Activated CD8-positive, alpha-beta memory T cell treated with anti-CD3 and anti-CD28 coated beads, Interleukin-2, amount 10 ng/mL, durations not matched to agents 7 days and 5 days (primary cell): ENCODE measurements at regions not wholly inside any gene's neighbourhood (a gene's known extent, or its start where the extent isn't known, plus 50 kb on each side); places are given as distances from the start of the nearest gene placed in this dataset.

Experiments used
- ATAC-seq: fragments of 150-1000 bp; cut with Tn5 transposase; one replicate; pipeline ENCODE4 v1.10.0; 2021; ENCODE audit warnings: moderate library complexity
- CTCF ChIA-PET: fragments of 350-600 bp; sonication (Branson Sonifier 250); formaldehyde crosslinking; loops from one replicate; lab custom pipeline; 2021; ENCODE audit warnings: antibody characterized with exemption; lab: Charles Lee
- DNase-seq: peaks from one replicate; pipeline ENCODE4 v3.0.0-alpha.2; 2020
- H3K27ac Mint-ChIP-seq: one replicate; pipeline ENCODE4 v1.8.0; 2021; ENCODE audit warnings: mild to moderate bottlenecking, mixed read lengths
- H3K27me3 Mint-ChIP-seq: one replicate; pipeline ENCODE4 v1.8.0; 2021; ENCODE audit warnings: mixed read lengths
- H3K36me3 Mint-ChIP-seq: one replicate; pipeline ENCODE4 v1.8.0; 2021; ENCODE audit warnings: mild to moderate bottlenecking, mixed read lengths
- H3K4me1 Mint-ChIP-seq: one replicate; pipeline ENCODE4 v1.8.0; 2021; ENCODE audit warnings: mixed read lengths
- H3K4me3 Mint-ChIP-seq: one replicate; pipeline ENCODE4 v1.8.0; 2021; ENCODE audit warnings: mild to moderate bottlenecking, moderate library complexity, mixed read lengths
- H3K9me3 Mint-ChIP-seq: one replicate; pipeline ENCODE4 v1.8.0; 2022; ENCODE audit warnings: low read depth, mixed read lengths

DNA sequence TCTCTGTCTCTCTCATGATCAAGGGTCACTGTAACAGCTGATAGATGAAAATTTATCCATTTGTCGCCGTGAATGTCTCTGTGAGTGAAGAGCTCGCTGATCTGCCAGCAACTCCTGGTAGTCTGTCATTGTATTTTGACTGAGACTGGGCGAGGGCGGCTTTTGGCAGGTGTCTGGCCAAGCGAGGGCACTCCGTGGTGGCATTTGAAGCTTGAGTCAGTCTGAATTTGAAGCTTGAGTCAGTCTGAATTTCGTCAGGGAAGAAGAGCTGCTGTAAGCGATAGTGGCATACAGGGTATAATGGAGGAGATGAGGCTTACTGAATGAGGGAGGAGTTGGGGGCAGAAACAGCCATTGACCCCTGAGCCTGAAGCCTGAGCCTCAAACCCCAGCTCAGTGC is 56.8 kb upstream of the FAM181A start:
- ATAC-seq: no peak
- Mint-ChIP-seq H3K4me1 (no peaks in the 10 kb centered on the region), H3K4me3 (no peak overlapping the region), H3K27ac (no peak overlapping the region), H3K9me3 (no peaks in the 10 kb centered on the region), H3K27me3 (peaks cover 36% of the 10 kb centered on the region), H3K36me3 (no peaks in the 10 kb centered on the region)
- CTCF ChIA-PET: no interaction called here
- no peak for DNase-seq

DNA sequence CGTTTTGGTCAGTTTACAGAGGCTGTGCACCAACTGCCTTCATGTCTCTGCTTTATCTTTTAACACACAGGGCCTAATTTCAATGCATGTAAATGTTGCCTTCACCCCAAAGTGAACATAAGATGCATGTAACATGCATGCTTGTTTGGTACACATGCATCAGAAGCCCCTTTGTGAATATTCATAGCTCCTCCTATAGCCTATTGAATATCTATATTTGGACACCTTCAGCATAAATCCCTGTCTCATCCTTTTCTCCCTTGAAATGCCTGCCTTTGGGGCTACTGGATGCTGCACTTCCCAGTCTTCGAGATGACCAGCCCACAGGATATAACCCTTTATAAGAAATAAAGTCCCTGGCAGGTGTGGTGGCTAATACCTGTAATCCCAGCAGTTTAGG is 57.7 kb upstream of the FAM181A start:
- CTCF ChIA-PET: no interaction called here
- ATAC-seq: no peak
- Mint-ChIP-seq H3K4me1 (no peaks in the 10 kb centered on the region), H3K36me3 (no peaks in the 10 kb centered on the region), H3K4me3 (no peak overlapping the region), H3K27me3 (peaks cover 36% of the 10 kb centered on the region), H3K27ac (no peak overlapping the region), H3K9me3 (no peaks in the 10 kb centered on the region)
- DNase-seq: no peak

DNA sequence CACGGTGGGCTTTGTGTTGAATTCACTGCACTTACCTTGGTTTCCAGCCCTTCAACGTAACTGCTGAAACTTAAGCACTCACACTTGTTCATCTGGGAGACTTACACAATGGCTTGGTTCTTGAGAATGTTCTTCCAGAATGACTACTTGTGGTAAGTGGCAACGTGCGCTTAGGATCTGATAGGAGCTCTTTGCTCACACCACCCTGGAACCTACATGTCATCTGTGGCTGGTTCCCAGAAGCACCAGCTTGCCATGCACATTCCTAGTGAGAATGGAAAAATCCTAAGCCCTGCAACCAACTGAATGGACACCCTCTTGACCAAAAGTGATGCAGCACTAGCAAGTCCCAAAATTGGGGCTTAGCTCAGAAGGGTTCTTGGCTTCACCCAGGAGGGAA is 59.0 kb upstream of the FAM181A start:
- DNase-seq: no peak
- Mint-ChIP-seq H3K4me1 (no peaks in the 10 kb centered on the region), H3K4me3 (no peak overlapping the region), H3K27me3 (peaks cover 34% of the 10 kb centered on the region), H3K36me3 (no peaks in the 10 kb centered on the region), H3K9me3 (no peaks in the 10 kb centered on the region), H3K27ac (no peak overlapping the region)
- CTCF ChIA-PET: no interaction called here
- no peak for ATAC-seq

DNA sequence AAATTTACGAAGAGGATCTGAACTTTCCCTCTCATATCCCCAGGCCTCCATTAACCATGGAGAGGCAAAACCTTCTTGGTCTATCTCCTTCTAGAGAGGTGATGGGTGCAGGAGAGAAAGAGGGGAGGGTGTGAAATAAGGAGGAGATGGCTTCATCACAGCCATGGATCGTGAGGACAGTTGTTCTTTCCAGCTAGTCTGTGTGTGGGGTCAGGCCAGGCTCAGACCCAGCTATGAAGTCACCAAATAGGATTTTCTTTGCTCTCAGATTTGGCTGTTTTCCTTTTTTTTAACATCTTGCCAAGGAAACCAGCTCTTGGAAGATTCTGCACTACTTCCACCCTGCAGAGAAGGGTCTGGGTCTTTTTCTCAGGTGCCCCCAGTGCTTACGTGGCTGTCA is 64.9 kb upstream of the FAM181A start:
- no peaks in the 10 kb centered on the region for H3K9me3 Mint-ChIP-seq
- DNase-seq (no peak), ATAC-seq (no peak)
- no peaks in the 10 kb centered on the region for H3K36me3 Mint-ChIP-seq
- no peak overlapping the region for H3K27ac Mint-ChIP-seq
- H3K4me1 Mint-ChIP-seq: no peaks in the 10 kb centered on the region
- CTCF ChIA-PET: no interaction called here
- no peak overlapping the region for H3K4me3 Mint-ChIP-seq
- H3K27me3 Mint-ChIP-seq: peaks cover 25% of the 10 kb centered on the region

DNA sequence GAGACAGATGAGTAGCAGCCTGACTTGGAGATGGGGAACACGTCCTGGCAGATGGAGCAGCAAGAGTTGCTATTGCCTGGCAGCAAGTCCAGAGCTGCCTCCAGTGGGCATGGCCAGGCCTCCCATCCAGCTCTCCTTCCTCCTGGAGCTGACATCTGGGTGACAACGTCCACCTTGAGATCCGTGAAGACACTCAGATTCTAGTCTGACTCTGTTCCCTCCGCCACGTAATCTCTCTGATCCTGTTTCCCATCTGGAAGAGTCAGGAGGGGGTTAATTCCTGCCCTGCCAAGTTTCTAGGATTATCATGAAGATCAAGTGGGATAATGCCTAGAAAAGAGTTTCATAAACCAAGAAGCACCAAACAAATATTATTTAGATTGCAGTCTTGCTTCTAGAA is 65.3 kb upstream of the FAM181A start:
- H3K27me3 Mint-ChIP-seq: peaks cover 26% of the 10 kb centered on the region
- no peaks in the 10 kb centered on the region for H3K36me3 Mint-ChIP-seq
- no peak overlapping the region for H3K4me3 Mint-ChIP-seq
- H3K4me1 Mint-ChIP-seq: no peaks in the 10 kb centered on the region
- no peak overlapping the region for H3K27ac Mint-ChIP-seq
- H3K9me3 Mint-ChIP-seq: no peaks in the 10 kb centered on the region
- no peak for DNase-seq
- CTCF ChIA-PET: interaction anchor here (1.1 kb wide), 1 partner anchor 31 kb away, joined by 3 read pairs; no protein-coding TSS in a partner anchor
- ATAC-seq: no peak

DNA sequence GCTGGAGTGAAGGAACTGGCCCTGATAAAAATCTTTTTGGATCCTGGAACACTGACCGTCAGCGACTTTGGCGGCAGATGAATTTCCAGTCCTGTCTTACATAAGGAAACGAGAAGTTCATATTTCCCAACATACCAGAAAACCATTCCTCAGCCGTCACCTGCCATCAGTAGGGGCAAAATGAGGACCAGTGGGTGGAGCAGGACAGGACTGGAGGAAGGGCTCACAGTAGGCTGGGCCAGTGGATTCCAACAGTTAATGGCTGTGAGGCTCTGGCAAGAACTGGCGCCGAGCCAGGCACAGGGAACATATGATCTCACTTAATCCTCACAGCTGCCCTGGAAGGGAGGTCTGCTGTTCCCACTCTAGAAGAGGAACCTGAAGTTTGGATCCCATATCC is 67.2 kb upstream of the FAM181A start:
- H3K36me3 Mint-ChIP-seq: no peaks in the 10 kb centered on the region
- ATAC-seq (no peak), DNase-seq (no peak)
- H3K27ac Mint-ChIP-seq: no peak overlapping the region
- H3K27me3 Mint-ChIP-seq: peaks cover 25% of the 10 kb centered on the region
- H3K4me3 Mint-ChIP-seq: no peak overlapping the region
- CTCF ChIA-PET: no interaction called here
- no peaks in the 10 kb centered on the region for H3K9me3 Mint-ChIP-seq
- no peaks in the 10 kb centered on the region for H3K4me1 Mint-ChIP-seq

DNA sequence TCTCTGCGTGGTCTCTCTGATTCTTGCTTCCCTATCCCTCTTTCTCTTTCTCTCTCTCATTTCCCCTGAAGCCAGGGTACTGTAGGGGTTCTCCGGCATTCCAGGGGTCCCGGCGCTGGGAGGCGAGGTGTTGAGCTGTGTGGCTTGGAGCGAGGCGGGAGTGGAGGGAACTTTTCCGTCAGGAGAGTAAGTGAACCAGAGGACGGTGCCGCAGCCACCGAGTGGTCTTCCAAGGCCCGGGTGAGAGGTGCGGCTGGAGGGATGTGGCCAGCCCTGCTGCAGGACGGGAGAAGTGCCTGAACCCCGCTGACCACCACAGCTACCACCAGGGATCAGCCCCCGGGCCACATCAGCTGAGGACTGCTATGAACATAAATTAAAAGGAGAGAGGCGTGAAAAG is 68.2 kb upstream of the FAM181A start:
- H3K36me3 Mint-ChIP-seq: no peaks in the 10 kb centered on the region
- H3K9me3 Mint-ChIP-seq: no peaks in the 10 kb centered on the region
- H3K27ac Mint-ChIP-seq: no peak overlapping the region
- no peak for DNase-seq
- ATAC-seq: no peak
- peaks cover 25% of the 10 kb centered on the region for H3K27me3 Mint-ChIP-seq
- H3K4me3 Mint-ChIP-seq: no peak overlapping the region
- no peaks in the 10 kb centered on the region for H3K4me1 Mint-ChIP-seq
- CTCF ChIA-PET: no interaction called here

DNA sequence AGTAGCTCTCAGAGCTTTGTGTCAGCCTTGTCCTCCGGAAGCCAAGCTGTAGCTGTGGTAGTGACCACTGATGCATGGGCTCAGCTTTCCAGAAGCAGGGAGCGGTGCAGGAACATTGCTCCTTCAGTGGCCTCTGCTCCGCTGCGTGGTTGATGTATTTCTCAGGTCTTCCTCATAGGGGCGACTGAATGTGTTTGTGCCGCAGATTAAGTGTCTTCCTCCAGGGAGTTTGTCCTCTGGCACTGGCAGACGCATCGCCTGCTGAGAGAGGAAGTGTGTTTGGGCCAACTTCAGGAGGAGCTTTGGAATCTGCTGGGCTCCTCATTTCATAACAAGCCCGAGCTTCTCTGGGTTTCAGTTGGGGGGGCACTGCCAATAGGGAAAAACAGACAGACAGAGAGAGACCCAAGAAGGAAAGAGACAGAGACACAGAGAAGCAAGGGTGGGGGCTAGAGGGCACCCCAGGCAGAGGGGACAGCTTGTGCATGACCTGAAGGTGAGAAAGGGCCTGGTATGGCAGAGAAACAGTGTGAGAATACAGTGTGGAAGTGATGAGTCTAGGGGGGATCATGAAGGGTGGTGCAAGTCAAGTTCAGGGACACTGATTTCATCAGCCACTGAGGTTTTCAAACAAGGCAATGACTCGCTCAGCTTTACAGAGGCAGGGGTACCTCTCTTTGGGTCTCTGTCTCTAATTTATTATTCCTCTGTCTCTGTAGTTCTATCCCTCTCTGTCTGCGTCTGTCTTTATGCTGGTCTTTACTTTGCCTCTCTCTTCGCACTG is 69.4 kb upstream of the PRIMA1 start:
- no peaks in the 10 kb centered on the region for H3K9me3 Mint-ChIP-seq
- H3K27me3 Mint-ChIP-seq: peaks cover 25% of the 10 kb centered on the region
- no peak for ATAC-seq
- no peak overlapping the region for H3K27ac Mint-ChIP-seq
- no peaks in the 10 kb centered on the region for H3K36me3 Mint-ChIP-seq
- H3K4me1 Mint-ChIP-seq: no peaks in the 10 kb centered on the region
- CTCF ChIA-PET: no interaction called here
- no peak for DNase-seq
- no peak overlapping the region for H3K4me3 Mint-ChIP-seq

DNA sequence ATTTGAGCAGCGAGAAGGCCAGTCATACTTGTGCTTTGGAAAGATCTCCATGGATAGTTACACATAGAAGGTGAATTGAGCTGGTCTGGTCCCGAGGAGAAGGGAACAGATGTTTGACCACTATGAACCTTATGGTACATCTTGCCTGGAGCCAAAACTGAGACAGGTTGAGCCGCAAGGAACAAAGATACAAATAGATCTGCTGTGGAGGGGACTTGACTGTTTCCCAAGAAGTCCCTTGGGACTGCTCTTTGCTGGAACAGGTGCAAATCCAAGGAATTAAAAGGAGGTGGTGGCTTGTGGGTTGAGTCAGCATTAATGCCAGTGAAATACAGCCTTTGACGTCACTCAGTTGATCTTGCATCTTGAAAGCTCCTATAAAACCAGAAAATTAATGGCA is 68.8 kb upstream of the PRIMA1 start:
- DNase-seq: no peak
- CTCF ChIA-PET: no interaction called here
- Mint-ChIP-seq H3K36me3 (no peaks in the 10 kb centered on the region), H3K4me3 (no peak overlapping the region), H3K4me1 (no peaks in the 10 kb centered on the region), H3K27ac (no peak overlapping the region), H3K27me3 (peaks cover 24% of the 10 kb centered on the region), H3K9me3 (no peaks in the 10 kb centered on the region)
- ATAC-seq: no peak

DNA sequence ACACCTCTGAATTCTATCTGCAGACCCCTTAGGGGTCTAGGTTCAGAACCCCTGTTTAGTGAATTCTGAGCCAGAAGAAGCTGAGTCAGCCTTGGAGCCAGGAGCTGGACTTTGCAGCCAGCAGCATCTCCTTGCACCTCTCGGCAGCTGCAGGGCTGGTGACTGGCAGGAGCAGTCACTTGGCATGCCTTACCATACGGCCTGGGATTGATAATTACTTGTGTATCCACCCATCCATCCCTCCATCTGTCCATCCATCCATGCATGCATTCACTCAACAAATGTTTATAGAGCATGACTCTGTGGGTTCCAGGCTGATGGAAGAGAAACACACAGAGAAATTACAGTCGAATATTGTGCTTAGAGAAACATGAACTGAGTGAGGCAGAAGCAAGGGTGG is 67.5 kb upstream of the PRIMA1 start:
- Mint-ChIP-seq H3K4me3 (no peak overlapping the region), H3K9me3 (no peaks in the 10 kb centered on the region), H3K27ac (no peak overlapping the region), H3K36me3 (no peaks in the 10 kb centered on the region), H3K4me1 (no peaks in the 10 kb centered on the region), H3K27me3 (peaks cover 27% of the 10 kb centered on the region)
- CTCF ChIA-PET: no interaction called here
- DNase-seq (no peak), ATAC-seq (no peak)

DNA sequence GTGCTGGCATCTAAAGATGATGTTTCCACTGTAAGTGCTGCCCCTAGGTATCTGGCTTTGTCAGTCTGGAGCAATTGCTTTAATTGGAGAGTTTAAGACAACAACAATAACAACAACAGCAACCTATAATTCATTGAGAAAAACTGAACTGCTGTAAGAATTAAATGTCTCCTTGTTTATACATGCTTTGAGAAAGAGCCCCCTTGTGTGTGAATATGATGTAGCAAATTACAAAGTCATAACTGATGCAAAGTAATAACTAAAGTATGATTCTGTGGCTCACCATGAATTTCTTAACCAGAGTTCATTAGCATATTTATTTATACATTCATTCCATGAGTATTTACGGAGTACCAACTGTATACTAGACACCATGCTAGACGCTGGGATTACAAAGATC is 59.2 kb upstream of the PRIMA1 start:
- no peak for DNase-seq
- no peaks in the 10 kb centered on the region for H3K9me3 Mint-ChIP-seq
- H3K4me1 Mint-ChIP-seq: no peaks in the 10 kb centered on the region
- ATAC-seq: no peak
- peaks cover 54% of the 10 kb centered on the region for H3K27me3 Mint-ChIP-seq
- no peak overlapping the region for H3K27ac Mint-ChIP-seq
- no peak overlapping the region for H3K4me3 Mint-ChIP-seq
- no peaks in the 10 kb centered on the region for H3K36me3 Mint-ChIP-seq
- CTCF ChIA-PET: no interaction called here

DNA sequence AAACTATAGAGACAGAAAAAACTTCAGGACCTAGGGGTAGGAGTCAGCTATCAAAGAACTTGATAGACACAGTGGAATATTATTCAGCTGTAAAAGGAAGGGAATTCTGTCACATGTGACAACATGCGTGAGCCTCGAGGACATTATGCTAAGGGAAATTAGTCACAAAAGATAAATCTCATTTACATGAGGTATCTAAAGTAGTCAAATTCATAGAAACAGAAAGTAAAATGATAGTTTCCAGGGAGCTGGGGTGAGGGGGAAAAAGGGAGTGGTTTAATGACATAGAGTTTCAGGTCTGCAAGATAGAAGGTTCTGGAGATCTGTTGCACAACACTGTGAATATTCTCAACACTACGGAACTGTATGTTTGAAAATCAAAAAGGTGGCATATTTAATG is 50.0 kb upstream of the PRIMA1 start:
- Mint-ChIP-seq H3K9me3 (no peaks in the 10 kb centered on the region), H3K27me3 (peaks cover 23% of the 10 kb centered on the region), H3K36me3 (no peaks in the 10 kb centered on the region), H3K4me1 (peaks cover 5% of the 10 kb centered on the region), H3K4me3 (no peak overlapping the region), H3K27ac (no peak overlapping the region)
- no peak for ATAC-seq
- CTCF ChIA-PET: no interaction called here
- DNase-seq: no peak
